CD14-positive monocyte (primary cell): ENCODE measurements at regions not wholly inside any gene's neighbourhood (a gene's known extent, or its start where the extent isn't known, plus 50 kb on each side); places are given as distances from the start of the nearest gene placed in this dataset.
A peak's percentile ranks its signal among the peaks of the same experiment; 100 is the strongest.

Source experiments
- DNase-seq, 3 donors: peaks; one replicate each; pipeline ENCODE4 v3.0.0-alpha.2; 2011 to 2022
- H2AFZ ChIP-seq: 2 replicates; pipeline ENCODE4 v1.6.0; 2012; ENCODE audit warnings: mild to moderate bottlenecking, low read depth, low read length, inconsistent platforms; ENCODE audit not compliant: insufficient read depth, poor library complexity, severe bottlenecking
- H3K27ac ChIP-seq, 2 donors: 1 replicate in 1 of 2; 2 replicates in 1 of 2; pipeline ENCODE4 v1.5.1; 2012 to 2013; ENCODE audit warnings: low read length in 2 of 2, control low read depth in 1 of 2, inconsistent platforms in 1 of 2, low read depth in 1 of 2, mild to moderate bottlenecking in 1 of 2
- H3K27me3 ChIP-seq, 2 donors: one replicate each; pipeline versions ENCODE4 v1.6.0 to v1.6.1; 2011 to 2013; ENCODE audit warnings: low read length in 2 of 2; ENCODE audit not compliant: control insufficient read depth in 2 of 2, insufficient read depth in 2 of 2
- H3K36me3 ChIP-seq, 2 donors: replicated peaks in 1 of 2; 1 replicate in 1 of 2; 2 replicates in 1 of 2; pipeline versions ENCODE4 v1.5.1 to v1.6.1; 2012 to 2013; ENCODE audit warnings: low read length in 2 of 2, control low read depth in 1 of 2, inconsistent platforms in 1 of 2, mild to moderate bottlenecking in 1 of 2; ENCODE audit not compliant: insufficient read depth in 2 of 2, control insufficient read depth in 1 of 2
- H3K4me1 ChIP-seq, 2 donors: 1 replicate in 1 of 2; 2 replicates in 1 of 2; pipeline versions ENCODE4 v1.5.1 to v1.6.1; 2012 to 2013; ENCODE audit warnings: low read length in 2 of 2, control low read depth in 1 of 2, inconsistent platforms in 1 of 2, mild to moderate bottlenecking in 1 of 2, moderate library complexity in 1 of 2; ENCODE audit not compliant: insufficient read depth in 2 of 2, control insufficient read depth in 1 of 2
- H3K4me2 ChIP-seq: replicated peaks from 2 replicates; pipeline ENCODE3; 2012; ENCODE audit warnings: low read length, moderate library complexity, mild to moderate bottlenecking; ENCODE audit not compliant: poor library complexity, severe bottlenecking; ENCODE audit errors: extremely low read depth
- H3K4me3 ChIP-seq, 3 experiments: fragments of 200-600 bp in 1 of 3; sonication (generic) in 1 of 3; replicated peaks in 1 of 3; 1 replicate in 2 of 3; 2 replicates in 1 of 3; pipeline ENCODE4 v1.5.1; 2011 to 2013; ENCODE audit warnings: low read length in 3 of 3, mild to moderate bottlenecking in 3 of 3, control low read depth in 2 of 3, low read depth in 2 of 3, inconsistent platforms in 1 of 3, moderate library complexity in 1 of 3
- H3K79me2 ChIP-seq: 2 replicates; pipeline ENCODE4 v1.6.0; 2012; ENCODE audit warnings: mild to moderate bottlenecking, control low read depth, inconsistent platforms, low read length, moderate library complexity; ENCODE audit not compliant: insufficient read depth
- H3K9ac ChIP-seq: 2 replicates; pipeline ENCODE4 v1.6.0; 2017; ENCODE audit warnings: low read length, mild to moderate bottlenecking; ENCODE audit not compliant: insufficient read depth, poor library complexity, severe bottlenecking
- H3K9me3 ChIP-seq, 2 donors: replicated peaks in 1 of 2; 1 replicate in 1 of 2; 2 replicates in 1 of 2; pipeline versions ENCODE4 v1.5.1 to v1.6.1; 2012 to 2013; ENCODE audit warnings: low read length in 2 of 2, control low read depth in 1 of 2; ENCODE audit not compliant: control insufficient read depth in 1 of 2, insufficient read depth in 1 of 2
- H4K20me1 ChIP-seq: 2 replicates; pipeline ENCODE4 v1.6.0; 2012; ENCODE audit warnings: mild to moderate bottlenecking, low read length, control low read depth, moderate library complexity; ENCODE audit not compliant: insufficient read depth
- H3K27ac Mint-ChIP-seq, 7 donors: one replicate each; pipeline ENCODE4 v1.8.0; 2020; ENCODE audit warnings: mild to moderate bottlenecking in 7 of 7, mixed read lengths in 7 of 7, moderate library complexity in 6 of 7, inconsistent platforms in 2 of 7
- H3K27me3 Mint-ChIP-seq, 3 donors: one replicate each; pipeline ENCODE4 v1.8.0; 2021 to 2022; ENCODE audit warnings: low read depth in 3 of 3, mild to moderate bottlenecking in 3 of 3, mixed read lengths in 3 of 3, moderate library complexity in 3 of 3, inconsistent platforms in 1 of 3
- H3K36me3 Mint-ChIP-seq, 2 donors: one replicate each; pipeline ENCODE4 v1.8.0; 2020; ENCODE audit warnings: mixed read lengths in 2 of 2, inconsistent platforms in 1 of 2, mild to moderate bottlenecking in 1 of 2
- H3K4me1 Mint-ChIP-seq: one replicate; pipeline ENCODE4 v1.8.0; 2020; ENCODE audit warnings: mild to moderate bottlenecking, mixed read lengths
- H3K4me3 Mint-ChIP-seq, 2 donors: one replicate each; pipeline ENCODE4 v1.8.0; 2020; ENCODE audit warnings: mild to moderate bottlenecking in 2 of 2, mixed read lengths in 2 of 2, moderate library complexity in 1 of 2
- H3K9me3 Mint-ChIP-seq, 7 donors: one replicate each; pipeline ENCODE4 v1.8.0; 2020 to 2022; ENCODE audit warnings: mixed read lengths in 7 of 7, mild to moderate bottlenecking in 6 of 7, moderate library complexity in 6 of 7, inconsistent platforms in 2 of 7
- CTCF ChIP-seq: fragments of 200-600 bp; IDR thresholded peaks from one replicate; pipeline ENCODE4 v1.8.0; 2022; ENCODE audit warnings: antibody characterized with exemption, mild to moderate bottlenecking
- WGBS: methylation state at CpG from one replicate; pipeline ENCODE4 v1.1.5; 2013; ENCODE audit warnings: missing lambda C conversion rate; ENCODE audit not compliant: insufficient coverage; 5-methylcytosine and 5-hydroxymethylcytosine counted together
- intact Hi-C, 2 donors: fragments of 100-400 bp; cut with micrococcal nuclease; formaldehyde crosslinking; loops; one replicate each; pipeline versions ENCODE4 v1.15.0 to v1.15.1; 2023

DNA sequence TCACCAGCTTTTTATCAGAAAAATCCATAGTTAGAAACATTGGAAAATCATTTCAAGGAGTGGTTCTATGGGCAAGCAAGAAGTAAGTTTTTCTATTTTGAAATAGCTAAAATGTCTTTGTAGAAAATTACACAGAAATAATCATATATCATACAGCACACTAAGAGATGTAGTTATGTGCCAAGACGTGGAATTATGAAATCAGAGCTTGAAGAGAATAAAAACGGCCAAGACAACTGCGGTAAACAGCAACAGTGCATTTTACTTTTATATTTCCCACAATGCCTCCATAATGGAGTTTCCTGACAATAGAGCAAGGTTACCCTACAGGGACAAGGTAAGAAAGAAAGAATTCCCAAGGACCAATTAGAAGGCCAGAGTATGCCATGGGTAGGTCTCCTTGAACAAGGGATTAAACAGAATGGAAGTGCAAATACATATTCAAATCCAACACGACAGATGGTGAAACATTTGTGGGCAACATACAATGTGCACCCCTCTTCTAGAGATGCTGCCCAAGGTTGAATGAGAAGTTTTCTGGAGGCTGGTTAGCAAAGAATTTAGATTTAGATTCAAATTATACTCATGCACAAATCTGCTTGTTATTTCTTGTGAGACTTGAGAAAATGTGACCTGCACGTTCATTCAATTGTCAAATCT is 76.1 kb upstream of the BTG1 start:
- Histone ChIP-seq H2AFZ (no peak overlapping the region), H3K36me3 (no peaks in the 10 kb centered on the region), H4K20me1 (no peaks in the 10 kb centered on the region), H3K27me3 (no peaks in the 10 kb centered on the region), H3K79me2 (no peaks in the 10 kb centered on the region), H3K4me1 (peaks cover 28 to 29% of the 10 kb centered on the region in 2 donors), H3K4me3 (no peak overlapping the region), H3K9me3 (no peaks in the 10 kb centered on the region), H3K27ac (no peak overlapping the region), H3K4me2 (no peak overlapping the region), H3K9ac (no peak overlapping the region)
- WGBS: no CpG with 5 or more reads among the region's 5 CpGs
- Mint-ChIP-seq H3K4me3 (no peak overlapping the region), H3K27me3 (peaks cover 0 to 4% (median 0%) of the 10 kb centered on the region in 3 donors), H3K4me1 (peaks cover 33% of the 10 kb centered on the region), H3K36me3 (peaks cover 3 to 4% of the 10 kb centered on the region in 2 donors), H3K9me3 (peaks cover 0 to 7% (median 0%) of the 10 kb centered on the region in 7 donors), H3K27ac (no peak overlapping the region)
- no peak for TF ChIP-seq CTCF
- intact Hi-C loops: no loop called here
- no peak for DNase-seq

DNA sequence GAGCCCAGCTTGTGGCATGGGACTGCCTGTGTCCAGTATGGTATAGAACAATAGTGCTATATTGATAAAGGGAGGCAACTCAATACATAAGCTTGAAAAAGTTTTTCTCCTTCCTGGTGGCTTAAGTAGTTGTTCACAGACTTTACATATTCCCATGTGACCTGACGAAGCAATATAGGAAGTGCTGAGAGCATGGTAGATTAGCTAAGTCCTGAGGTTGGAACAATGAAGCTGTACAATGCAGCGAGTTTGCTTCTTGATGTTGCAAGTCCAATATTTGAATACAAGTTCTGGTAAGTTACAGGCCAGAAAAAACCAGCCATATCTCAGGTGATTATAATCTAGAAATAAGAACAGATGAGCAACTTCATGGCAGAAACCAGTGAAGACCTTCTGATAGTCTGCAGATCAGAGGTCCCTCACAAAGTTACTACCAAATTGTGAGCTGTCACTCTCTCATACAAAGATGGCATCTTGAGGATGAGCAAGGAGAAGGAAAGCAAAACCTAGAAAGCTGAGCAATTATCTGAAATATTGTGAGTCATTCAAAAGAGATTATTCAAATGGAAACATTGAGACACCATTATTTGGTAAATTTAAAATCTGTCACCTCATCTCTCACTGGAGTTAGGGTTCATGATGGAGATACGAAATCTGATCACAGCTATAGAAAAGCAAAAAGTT is 72.9 kb upstream of the BTG1 start:
- H3K36me3 Mint-ChIP-seq: peaks cover 3 to 4% of the 10 kb centered on the region in 2 donors

More for the DNA sequence above, 72.9 kb upstream of the BTG1 start:
- H3K36me3 ChIP-seq: no peaks in the 10 kb centered on the region
- no peaks in the 10 kb centered on the region for H4K20me1 ChIP-seq
- H3K27me3 Mint-ChIP-seq: no peaks in the 10 kb centered on the region
- intact Hi-C loops: no loop called here
- H3K27me3 ChIP-seq: no peaks in the 10 kb centered on the region
- peak; percentile 53 to 80 (median 69) for DNase-seq
- peak overlapping the region; percentile 38 for H2AFZ ChIP-seq
- no peaks in the 10 kb centered on the region for H3K9me3 ChIP-seq
- H3K4me3 ChIP-seq: peak overlapping the region in 1 of 3 experiments; percentile 8
- WGBS: 0% methylated on average over 2 of the region's 3 CpGs
- no peaks in the 10 kb centered on the region for H3K79me2 ChIP-seq
- H3K4me3 Mint-ChIP-seq: no peak overlapping the region
- H3K4me1 Mint-ChIP-seq: peaks cover 34% of the 10 kb centered on the region
- peak overlapping the region; percentile 28 to 82 for H3K27ac ChIP-seq
- no peak overlapping the region for H3K9ac ChIP-seq
- peaks cover 0 to 10% (median 0%) of the 10 kb centered on the region in 7 donors for H3K9me3 Mint-ChIP-seq
- peak overlapping the region; percentile 85 to 95 (median 90) for H3K27ac Mint-ChIP-seq
- H3K4me1 ChIP-seq: peaks cover 28 to 31% of the 10 kb centered on the region in 2 donors
- TF ChIP-seq CTCF: no peak
- H3K4me2 ChIP-seq: peak overlapping the region; percentile 37
